ENCODE measurements at regions not wholly inside any gene's neighbourhood (a gene's known extent, or its start where the extent isn't known, plus 50 kb on each side); places are given as distances from the start of the nearest gene placed in this dataset.

- TF ChIP-seq CTCF (tag by site-specific recombination; IDR thresholded peaks at IDR 0.05) (no peak), ZNF701 (tag by site-specific recombination; IDR thresholded peaks at IDR 0.05) (no peak)
Observed at GRCh38 chr2:16303273-16303577, 362.4 kb downstream of the CYRIA start.
